NCI-H1930 (cell line): ENCODE measurements at regions not wholly inside any gene's neighbourhood (a gene's known extent, or its start where the extent isn't known, plus 50 kb on each side); places are given as distances from the start of the nearest gene placed in this dataset.

Experiments used
- DNase-seq, 2 experiments: peaks; one replicate each; lab custom pipeline; 2025; lab: John Stamatoyannopoulos, UW

DNA sequence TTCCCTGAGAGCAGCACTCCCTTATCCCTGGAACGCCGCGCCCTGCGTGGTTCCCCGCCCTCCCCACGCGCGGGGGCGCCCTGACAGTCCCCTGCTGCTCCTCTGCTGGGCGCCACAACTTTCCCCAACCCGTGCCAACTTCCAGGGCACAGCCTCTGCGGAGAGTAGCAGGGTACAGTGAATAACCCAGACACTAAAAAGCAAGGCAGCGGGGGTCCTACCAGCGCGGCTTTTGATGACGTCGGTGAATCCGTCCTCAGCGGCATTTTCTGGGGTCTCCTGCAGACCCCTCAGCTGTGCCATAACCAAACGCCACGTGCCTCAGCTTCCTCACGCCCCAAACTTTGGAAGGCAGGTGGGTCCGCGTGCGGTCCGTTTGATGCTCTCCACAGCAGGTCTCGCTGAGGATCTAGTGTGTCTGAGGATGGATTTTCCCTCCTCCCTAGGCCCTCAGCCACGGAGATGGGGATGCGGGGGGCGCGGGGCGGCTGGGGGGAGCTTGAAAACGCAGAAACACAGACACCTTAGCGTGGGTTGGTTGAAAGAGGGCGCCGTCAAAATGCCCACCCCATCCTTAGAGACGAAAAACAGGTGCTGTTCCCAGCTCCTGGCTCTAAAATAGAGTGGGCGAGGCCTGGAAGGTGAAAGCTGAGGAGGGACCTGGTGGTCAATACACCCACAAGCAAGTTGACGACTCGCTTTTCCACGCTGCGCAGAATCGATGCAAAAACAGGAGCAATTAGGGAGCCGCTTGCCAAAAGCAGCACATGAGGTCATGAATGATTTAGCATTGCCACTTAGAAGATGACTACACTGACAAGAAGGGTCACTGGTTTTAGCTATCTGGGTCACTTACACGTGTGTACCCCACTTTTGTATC is 405.6 kb downstream of the FAM47A start:
- DNase-seq = no peak

- no peak for DNase-seq
These were observed 406.4 kb downstream of the FAM47A start for GRCh38 chrX:33725535-33726210.

DNA sequence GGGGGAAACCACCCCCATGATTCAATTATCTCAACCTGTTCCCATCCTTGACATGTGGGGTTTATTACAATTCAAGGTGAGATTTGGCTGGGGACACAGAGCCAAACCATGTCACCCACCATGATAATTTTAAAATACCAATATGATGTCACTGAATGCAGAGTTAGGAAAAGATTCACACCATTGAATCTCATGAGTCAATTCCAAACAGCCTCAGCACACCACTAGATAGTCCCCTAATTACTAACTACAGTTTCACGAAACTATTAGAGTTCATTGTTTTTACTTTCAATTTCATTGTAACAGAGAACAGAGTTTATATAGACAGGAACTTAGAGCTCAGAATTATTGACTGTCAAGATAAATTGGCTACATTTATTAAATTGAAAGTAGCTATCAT is 410.2 kb downstream of the FAM47A start:
- no peak for DNase-seq

DNA sequence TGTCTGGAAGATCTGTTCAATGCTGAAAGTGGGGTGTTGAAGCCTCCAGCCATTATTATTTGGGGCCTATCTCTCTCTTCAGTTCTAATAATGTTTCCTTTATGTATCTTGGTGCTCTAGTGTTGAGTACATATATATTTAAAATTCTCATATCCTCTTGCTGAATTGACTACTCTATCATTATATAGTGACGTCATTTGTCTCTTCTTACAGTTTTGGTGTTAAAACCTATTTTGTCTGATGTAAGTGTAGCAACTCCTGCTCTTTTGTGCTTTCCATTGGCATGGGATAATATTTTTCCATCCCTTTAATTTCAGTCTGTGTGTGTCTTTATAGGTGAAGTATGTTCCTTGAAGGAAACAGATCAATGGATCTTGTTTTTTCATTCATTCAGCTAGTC is 446.0 kb downstream of the FAM47A start:
- DNase-seq = no peak
